ENCODE measurements at regions not wholly inside any gene's neighbourhood (a gene's known extent, or its start where the extent isn't known, plus 50 kb on each side); places are given as distances from the start of the nearest gene placed in this dataset.

DNA sequence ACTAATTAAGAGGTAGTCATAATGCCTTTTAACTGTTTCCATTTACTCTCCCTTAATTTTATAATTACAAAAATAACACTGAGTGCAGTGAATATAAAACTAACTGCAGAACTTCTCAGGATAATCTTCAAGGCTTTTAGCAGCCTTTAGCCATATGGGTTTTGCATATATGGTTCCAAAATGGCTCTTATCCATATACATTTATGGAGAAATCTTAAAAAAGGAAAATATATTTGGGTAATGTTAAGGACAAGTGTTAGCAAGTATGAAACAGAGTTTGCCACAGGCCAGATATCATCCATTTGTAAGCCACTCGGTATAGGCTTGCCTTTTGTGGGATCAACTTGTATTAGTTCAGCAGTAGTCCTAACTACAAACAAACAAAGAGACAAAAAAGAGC, 423.4 kb downstream of the PDHA2 start:
- TF ChIP-seq, protein P1, sequence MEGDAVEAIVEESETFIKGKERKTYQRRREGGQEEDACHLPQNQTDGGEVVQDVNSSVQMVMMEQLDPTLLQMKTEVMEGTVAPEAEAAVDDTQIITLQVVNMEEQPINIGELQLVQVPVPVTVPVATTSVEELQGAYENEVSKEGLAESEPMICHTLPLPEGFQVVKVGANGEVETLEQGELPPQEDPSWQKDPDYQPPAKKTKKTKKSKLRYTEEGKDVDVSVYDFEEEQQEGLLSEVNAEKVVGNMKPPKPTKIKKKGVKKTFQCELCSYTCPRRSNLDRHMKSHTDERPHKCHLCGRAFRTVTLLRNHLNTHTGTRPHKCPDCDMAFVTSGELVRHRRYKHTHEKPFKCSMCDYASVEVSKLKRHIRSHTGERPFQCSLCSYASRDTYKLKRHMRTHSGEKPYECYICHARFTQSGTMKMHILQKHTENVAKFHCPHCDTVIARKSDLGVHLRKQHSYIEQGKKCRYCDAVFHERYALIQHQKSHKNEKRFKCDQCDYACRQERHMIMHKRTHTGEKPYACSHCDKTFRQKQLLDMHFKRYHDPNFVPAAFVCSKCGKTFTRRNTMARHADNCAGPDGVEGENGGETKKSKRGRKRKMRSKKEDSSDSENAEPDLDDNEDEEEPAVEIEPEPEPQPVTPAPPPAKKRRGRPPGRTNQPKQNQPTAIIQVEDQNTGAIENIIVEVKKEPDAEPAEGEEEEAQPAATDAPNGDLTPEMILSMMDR (IDR thresholded peaks at IDR 0.05) = no peak
- no peak for TF ChIP-seq POLR2A (IDR thresholded peaks at IDR 0.05)
